GM12878 (cell line): ENCODE measurements at regions not wholly inside any gene's neighbourhood (a gene's known extent, or its start where the extent isn't known, plus 50 kb on each side); places are given as distances from the start of the nearest gene placed in this dataset.

Experiments used
- ATAC-seq: fragments of 200-7000 bp; cut with Tn5 transposase; 3 replicates; pipeline ENCODE4 v1.9.1; 2020; ENCODE audit warnings: mild to moderate bottlenecking, moderate library complexity
- BruUV-seq: library from RNA; stranded (reverse); fragments of 400-500 nt; replicated peaks from 2 replicates; lab custom pipeline; 2021; lab: Mats Ljungman, UMichigan
- CTCF ChIA-PET: fragments of 300-600 bp; sonication (Branson Sonifier 250); formaldehyde crosslinking; extraction: SDS; loops from one replicate; lab custom pipeline; 2021; ENCODE audit warnings: inconsistent platforms; lab: Yijun Ruan, JAX
- POLR2A ChIA-PET: fragments of 350-600 bp; formaldehyde crosslinking; extraction: SDS; loops from one replicate; lab custom pipeline; 2021; ENCODE audit warnings: inconsistent platforms; lab: Charles Lee
- RAD21 ChIA-PET: fragments of 300-600 bp; sonication (Branson Sonifier 250); formaldehyde crosslinking; loops from one replicate; lab custom pipeline; 2023; ENCODE audit warnings: antibody characterized with exemption; ENCODE audit not compliant: unreplicated experiment; lab: Charles Lee
- SMC1A ChIA-PET: fragments of 300-600 bp; sonication (Branson Sonifier 250); formaldehyde crosslinking; loops from one replicate; lab custom pipeline; 2023; ENCODE audit not compliant: unreplicated experiment, uncharacterized antibody; lab: Charles Lee
- DNase-seq: peaks from one replicate; pipeline ENCODE4 v3.0.0-alpha.2; 2011; ENCODE audit warnings: low read depth, low spot score
- FAIRE-seq: peaks from 3 replicates; lab custom pipeline; 2011; peaks lifted over from hg19 to GRCh38; lab: Jason Lieb, UNC
- H2AFZ ChIP-seq: 2 replicates; pipeline ENCODE4 v1.6.0; 2011; ENCODE audit warnings: low read depth, low read length, control low read depth; ENCODE audit not compliant: control insufficient read depth
- H3K27ac ChIP-seq: 2 replicates; pipeline ENCODE4 v1.5.1; 2011; ENCODE audit warnings: control low read depth; ENCODE audit not compliant: control insufficient read depth, insufficient read depth
- H3K27me3 ChIP-seq, 2 experiments: replicated peaks in 1 of 2; 2 replicates each; pipeline versions ENCODE4 v1.6.0 to v1.6.1; 2011; ENCODE audit warnings: low read length in 1 of 2; ENCODE audit not compliant: control insufficient read depth in 2 of 2, insufficient read depth in 2 of 2
- H3K36me3 ChIP-seq, 2 experiments: 2 replicates each; pipeline ENCODE4 v1.5.1; 2011; ENCODE audit warnings: low read length in 1 of 2; ENCODE audit not compliant: control insufficient read depth in 2 of 2, insufficient read depth in 2 of 2
- H3K4me1 ChIP-seq: 2 replicates; pipeline ENCODE4 v1.6.1; 2011; ENCODE audit warnings: mild to moderate bottlenecking, low read length, moderate library complexity, mixed read lengths; ENCODE audit not compliant: control insufficient read depth, insufficient read depth
- H3K4me2 ChIP-seq: 2 replicates; pipeline ENCODE4 v1.6.0; 2011; ENCODE audit warnings: control low read depth; ENCODE audit not compliant: control insufficient read depth, insufficient read depth
- H3K4me3 ChIP-seq: fragments of 200-600 bp; sonication (generic); 2 replicates; pipeline ENCODE4 v1.5.1; 2016
- H3K79me2 ChIP-seq: 2 replicates; pipeline ENCODE4 v1.6.0; 2011; ENCODE audit warnings: low read length; ENCODE audit not compliant: control insufficient read depth, insufficient read depth
- H3K9ac ChIP-seq: 2 replicates; pipeline ENCODE4 v1.8.0; 2011; ENCODE audit warnings: low read length, control low read depth, mixed read lengths; ENCODE audit not compliant: control insufficient read depth, insufficient read depth
- H3K9me3 ChIP-seq: replicated peaks from 3 replicates; pipeline ENCODE4 v1.5.1; 2011; ENCODE audit warnings: mild to moderate bottlenecking, low read length; ENCODE audit not compliant: control insufficient read depth, insufficient read depth
- H4K20me1 ChIP-seq: 2 replicates; pipeline ENCODE4 v1.6.0; 2011; ENCODE audit not compliant: control insufficient read depth, insufficient read depth
- GABPA ChIP-seq: IDR thresholded peaks from 2 replicates; pipeline ENCODE4 v1.6.1; 2014; ENCODE audit warnings: antibody characterized with exemption, low read depth, mild to moderate bottlenecking, inconsistent platforms
- HDAC6 ChIP-seq: fragments of 200-600 bp; sonication (generic); IDR thresholded peaks from one replicate; pipeline ENCODE4 v1.8.0; 2017; ENCODE audit warnings: antibody characterized with exemption; ENCODE audit not compliant: unreplicated experiment
- KLF5 ChIP-seq: fragments of 450-650 bp; IDR thresholded peaks from 2 replicates; pipeline ENCODE4 v1.6.1; 2014; ENCODE audit warnings: mild to moderate bottlenecking; ENCODE audit not compliant: partially characterized antibody
- SUZ12 ChIP-seq: fragments of 200-600 bp; sonication (generic); IDR thresholded peaks from one replicate; pipeline ENCODE4 v1.6.1; 2018; ENCODE audit warnings: antibody characterized with exemption, mild to moderate bottlenecking; ENCODE audit not compliant: unreplicated experiment
- WGBS: methylation state at CpG from one replicate; pipeline ENCODE4 v1.1.6; 2016; ENCODE audit warnings: low lambda C conversion rate; ENCODE audit not compliant: insufficient replicate concordance, insufficient coverage; ENCODE audit errors: missing lambda C conversion rate; 5-methylcytosine and 5-hydroxymethylcytosine counted together
- in situ Hi-C: fragments of 300-500 bp; cut with MboI; formaldehyde crosslinking; loops from 9 replicates; pipeline ENCODE4 v1.14.3; 2018; ENCODE audit warnings: mixed read lengths
- intact Hi-C: fragments of 100-400 bp; cut with micrococcal nuclease; formaldehyde crosslinking; loops from one replicate; pipeline ENCODE4 v1.14.2; 2022; ENCODE audit not compliant: unreplicated experiment
- TF ChIP-seq, protein P1 (sequence below): fragments of 450-650 bp; IDR thresholded peaks from 2 replicates; pipeline ENCODE4 v1.6.1; 2018; ENCODE audit warnings: mild to moderate bottlenecking, low read depth, moderate library complexity; ENCODE audit not compliant: partially characterized antibody
- TF ChIP-seq, protein P2 (sequence below): IDR thresholded peaks from 2 replicates; pipeline ENCODE4 v1.6.1; 2011; ENCODE audit warnings: low read depth, low read length, improper control_type of control experiment, borderline replicate concordance

GRCh38 chr7:15035814-15036213, 133.3 kb upstream of the DGKB start:
- no peak for DNase-seq
- H3K36me3 ChIP-seq: no peaks in the 10 kb centered on the region
- H3K9me3 ChIP-seq: no peaks in the 10 kb centered on the region
- no peak overlapping the region for H2AFZ ChIP-seq
- ChIA-PET RAD21 (no interaction called here), CTCF (no interaction called here), POLR2A (no interaction called here), SMC1A (no interaction called here)
- in situ Hi-C loops (no loop called here), intact Hi-C loops (no loop called here)
- no peaks in the 10 kb centered on the region for H4K20me1 ChIP-seq
- FAIRE-seq: no peak
- no peaks in the 10 kb centered on the region for H3K27me3 ChIP-seq
- no peaks in the 10 kb centered on the region for H3K4me1 ChIP-seq
- TF ChIP-seq HDAC6: no peak
- TF ChIP-seq SUZ12: no peak
- TF ChIP-seq, protein P1, sequence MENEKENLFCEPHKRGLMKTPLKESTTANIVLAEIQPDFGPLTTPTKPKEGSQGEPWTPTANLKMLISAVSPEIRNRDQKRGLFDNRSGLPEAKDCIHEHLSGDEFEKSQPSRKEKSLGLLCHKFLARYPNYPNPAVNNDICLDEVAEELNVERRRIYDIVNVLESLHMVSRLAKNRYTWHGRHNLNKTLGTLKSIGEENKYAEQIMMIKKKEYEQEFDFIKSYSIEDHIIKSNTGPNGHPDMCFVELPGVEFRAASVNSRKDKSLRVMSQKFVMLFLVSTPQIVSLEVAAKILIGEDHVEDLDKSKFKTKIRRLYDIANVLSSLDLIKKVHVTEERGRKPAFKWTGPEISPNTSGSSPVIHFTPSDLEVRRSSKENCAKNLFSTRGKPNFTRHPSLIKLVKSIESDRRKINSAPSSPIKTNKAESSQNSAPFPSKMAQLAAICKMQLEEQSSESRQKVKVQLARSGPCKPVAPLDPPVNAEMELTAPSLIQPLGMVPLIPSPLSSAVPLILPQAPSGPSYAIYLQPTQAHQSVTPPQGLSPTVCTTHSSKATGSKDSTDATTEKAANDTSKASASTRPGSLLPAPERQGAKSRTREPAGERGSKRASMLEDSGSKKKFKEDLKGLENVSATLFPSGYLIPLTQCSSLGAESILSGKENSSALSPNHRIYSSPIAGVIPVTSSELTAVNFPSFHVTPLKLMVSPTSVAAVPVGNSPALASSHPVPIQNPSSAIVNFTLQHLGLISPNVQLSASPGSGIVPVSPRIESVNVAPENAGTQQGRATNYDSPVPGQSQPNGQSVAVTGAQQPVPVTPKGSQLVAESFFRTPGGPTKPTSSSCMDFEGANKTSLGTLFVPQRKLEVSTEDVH: no peak
- TF ChIP-seq GABPA: no peak
- TF ChIP-seq KLF5: no peak
- TF ChIP-seq, protein P2, sequence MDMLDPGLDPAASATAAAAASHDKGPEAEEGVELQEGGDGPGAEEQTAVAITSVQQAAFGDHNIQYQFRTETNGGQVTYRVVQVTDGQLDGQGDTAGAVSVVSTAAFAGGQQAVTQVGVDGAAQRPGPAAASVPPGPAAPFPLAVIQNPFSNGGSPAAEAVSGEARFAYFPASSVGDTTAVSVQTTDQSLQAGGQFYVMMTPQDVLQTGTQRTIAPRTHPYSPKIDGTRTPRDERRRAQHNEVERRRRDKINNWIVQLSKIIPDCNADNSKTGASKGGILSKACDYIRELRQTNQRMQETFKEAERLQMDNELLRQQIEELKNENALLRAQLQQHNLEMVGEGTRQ: no peak
- no peaks in the 10 kb centered on the region for H3K79me2 ChIP-seq
- no peak overlapping the region for H3K4me2 ChIP-seq
- no peak overlapping the region for H3K27ac ChIP-seq
- ATAC-seq: no peak
- no peak overlapping the region for H3K9ac ChIP-seq
- WGBS: 59% methylated on average over 2 of the region's 2 CpGs
- H3K4me3 ChIP-seq: no peak overlapping the region
- BruUV-seq: no TSS peak
